HL-60 (cell line): ENCODE measurements at regions not wholly inside any gene's neighbourhood (a gene's known extent, or its start where the extent isn't known, plus 50 kb on each side); places are given as distances from the start of the nearest gene placed in this dataset.
"Not testable (repeated sequence)": the region's sequence is repeated elsewhere in the genome, so short reads cannot be mapped to it uniquely, and the experiment has no call there.

ENCODE experiments used
- POLR2AphosphoS5 ChIP-seq: IDR thresholded peaks from 2 replicates; pipeline ENCODE4 v1.6.1; 2012; ENCODE audit warnings: low read depth
- TF ChIP-seq, protein P1 (sequence below): IDR thresholded peaks from 2 replicates; pipeline ENCODE4 v1.6.1; 2012; ENCODE audit warnings: low read depth; ENCODE audit not compliant: insufficient replicate concordance

DNA sequence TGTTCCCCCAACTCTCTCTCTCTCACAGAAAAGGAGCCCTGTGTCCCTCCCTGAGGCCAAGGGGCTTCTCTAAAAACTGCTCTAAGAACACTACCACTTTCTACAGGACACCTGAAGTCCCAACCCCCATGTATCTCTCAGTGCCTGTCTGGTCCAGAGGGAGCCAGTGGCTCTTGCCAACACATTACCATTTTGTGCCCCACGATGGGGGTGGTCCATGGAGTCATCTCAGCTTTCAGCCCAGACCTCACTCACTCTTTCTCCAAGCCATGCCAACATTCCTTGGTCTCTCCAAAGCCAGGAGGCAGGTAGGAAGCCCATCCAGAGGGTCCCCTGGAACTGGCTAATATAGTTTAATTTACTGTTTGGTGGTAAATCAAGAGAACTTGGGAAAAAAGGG lies 962.1 kb upstream of the DEFB115 start:
- TF ChIP-seq, protein P1, sequence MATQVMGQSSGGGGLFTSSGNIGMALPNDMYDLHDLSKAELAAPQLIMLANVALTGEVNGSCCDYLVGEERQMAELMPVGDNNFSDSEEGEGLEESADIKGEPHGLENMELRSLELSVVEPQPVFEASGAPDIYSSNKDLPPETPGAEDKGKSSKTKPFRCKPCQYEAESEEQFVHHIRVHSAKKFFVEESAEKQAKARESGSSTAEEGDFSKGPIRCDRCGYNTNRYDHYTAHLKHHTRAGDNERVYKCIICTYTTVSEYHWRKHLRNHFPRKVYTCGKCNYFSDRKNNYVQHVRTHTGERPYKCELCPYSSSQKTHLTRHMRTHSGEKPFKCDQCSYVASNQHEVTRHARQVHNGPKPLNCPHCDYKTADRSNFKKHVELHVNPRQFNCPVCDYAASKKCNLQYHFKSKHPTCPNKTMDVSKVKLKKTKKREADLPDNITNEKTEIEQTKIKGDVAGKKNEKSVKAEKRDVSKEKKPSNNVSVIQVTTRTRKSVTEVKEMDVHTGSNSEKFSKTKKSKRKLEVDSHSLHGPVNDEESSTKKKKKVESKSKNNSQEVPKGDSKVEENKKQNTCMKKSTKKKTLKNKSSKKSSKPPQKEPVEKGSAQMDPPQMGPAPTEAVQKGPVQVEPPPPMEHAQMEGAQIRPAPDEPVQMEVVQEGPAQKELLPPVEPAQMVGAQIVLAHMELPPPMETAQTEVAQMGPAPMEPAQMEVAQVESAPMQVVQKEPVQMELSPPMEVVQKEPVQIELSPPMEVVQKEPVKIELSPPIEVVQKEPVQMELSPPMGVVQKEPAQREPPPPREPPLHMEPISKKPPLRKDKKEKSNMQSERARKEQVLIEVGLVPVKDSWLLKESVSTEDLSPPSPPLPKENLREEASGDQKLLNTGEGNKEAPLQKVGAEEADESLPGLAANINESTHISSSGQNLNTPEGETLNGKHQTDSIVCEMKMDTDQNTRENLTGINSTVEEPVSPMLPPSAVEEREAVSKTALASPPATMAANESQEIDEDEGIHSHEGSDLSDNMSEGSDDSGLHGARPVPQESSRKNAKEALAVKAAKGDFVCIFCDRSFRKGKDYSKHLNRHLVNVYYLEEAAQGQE, result not testable (repeated sequence)
- not testable (repeated sequence) for TF ChIP-seq POLR2AphosphoS5
